ENCODE measurements at regions not wholly inside any gene's neighbourhood (a gene's known extent, or its start where the extent isn't known, plus 50 kb on each side); places are given as distances from the start of the nearest gene placed in this dataset.
"Not testable (repeated sequence)": the region's sequence is repeated elsewhere in the genome, so short reads cannot be mapped to it uniquely, and the experiment has no call there.

DNA sequence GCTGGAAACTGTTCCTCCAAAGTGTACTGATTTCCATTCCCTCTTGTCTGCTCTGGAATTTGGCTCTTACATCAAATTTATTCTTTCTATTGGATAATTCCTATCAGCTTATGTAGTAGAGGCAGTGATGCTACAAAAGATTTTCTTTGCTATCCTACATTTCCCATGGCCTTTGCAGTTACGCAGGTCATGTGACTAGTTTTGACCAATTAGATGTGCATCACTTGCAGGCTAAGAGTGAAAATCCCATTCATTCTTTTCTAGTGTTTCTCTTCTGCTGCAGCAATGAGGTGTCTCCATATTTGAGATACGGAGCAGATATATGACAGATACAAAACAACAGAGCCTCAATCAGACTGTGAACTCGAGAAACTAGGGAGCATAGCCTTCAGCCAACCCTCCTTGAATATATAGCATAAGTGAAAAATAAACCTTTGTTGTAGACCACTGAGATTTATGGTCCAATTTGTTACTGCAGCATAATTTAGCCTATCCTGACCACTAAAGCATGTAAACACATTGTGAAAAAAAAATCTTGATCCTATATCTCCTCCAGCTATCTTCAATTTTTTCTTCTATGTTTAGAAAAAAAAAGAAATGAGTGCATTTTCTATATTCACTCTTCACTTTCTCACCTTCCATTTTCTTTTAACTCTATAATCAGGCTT lies 102.0 kb downstream of the HNMT start:
- no peak for DNase-seq (ENCODE audit: low read depth)
- TF ChIP-seq, protein P1, sequence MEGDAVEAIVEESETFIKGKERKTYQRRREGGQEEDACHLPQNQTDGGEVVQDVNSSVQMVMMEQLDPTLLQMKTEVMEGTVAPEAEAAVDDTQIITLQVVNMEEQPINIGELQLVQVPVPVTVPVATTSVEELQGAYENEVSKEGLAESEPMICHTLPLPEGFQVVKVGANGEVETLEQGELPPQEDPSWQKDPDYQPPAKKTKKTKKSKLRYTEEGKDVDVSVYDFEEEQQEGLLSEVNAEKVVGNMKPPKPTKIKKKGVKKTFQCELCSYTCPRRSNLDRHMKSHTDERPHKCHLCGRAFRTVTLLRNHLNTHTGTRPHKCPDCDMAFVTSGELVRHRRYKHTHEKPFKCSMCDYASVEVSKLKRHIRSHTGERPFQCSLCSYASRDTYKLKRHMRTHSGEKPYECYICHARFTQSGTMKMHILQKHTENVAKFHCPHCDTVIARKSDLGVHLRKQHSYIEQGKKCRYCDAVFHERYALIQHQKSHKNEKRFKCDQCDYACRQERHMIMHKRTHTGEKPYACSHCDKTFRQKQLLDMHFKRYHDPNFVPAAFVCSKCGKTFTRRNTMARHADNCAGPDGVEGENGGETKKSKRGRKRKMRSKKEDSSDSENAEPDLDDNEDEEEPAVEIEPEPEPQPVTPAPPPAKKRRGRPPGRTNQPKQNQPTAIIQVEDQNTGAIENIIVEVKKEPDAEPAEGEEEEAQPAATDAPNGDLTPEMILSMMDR (conservative IDR thresholded peaks at IDR 0.05; ENCODE audit: low read depth, low read length), result no peak
- no peak overlapping the region for H3K4me3 ChIP-seq (ENCODE audit: low read depth, low read length)

DNA sequence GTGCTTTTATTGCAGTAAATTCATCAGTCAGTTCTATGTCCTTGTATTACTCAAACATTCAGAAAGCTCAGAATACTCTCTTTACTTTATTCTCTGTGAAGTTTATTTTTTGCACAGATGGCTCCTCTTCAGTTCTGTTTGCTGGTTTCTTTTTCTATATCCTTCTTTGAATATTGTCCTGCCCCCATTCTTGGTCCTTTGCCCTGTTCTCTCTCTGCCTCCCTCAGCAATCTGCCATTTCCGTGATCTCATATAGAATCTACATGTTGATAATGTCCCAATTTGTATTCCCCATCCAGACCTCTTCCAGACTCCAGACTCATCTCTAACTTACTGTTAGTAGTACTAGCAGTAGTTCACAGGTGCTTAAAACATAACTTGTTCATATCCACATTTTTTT lies 102.6 kb downstream of the HNMT start:
- H3K4me3 ChIP-seq (ENCODE audit: low read depth, low read length), result no peak overlapping the region
- TF ChIP-seq, protein P1 (conservative IDR thresholded peaks at IDR 0.05; ENCODE audit: low read depth, low read length), result no peak
- no peak for DNase-seq (ENCODE audit: low read depth)

DNA sequence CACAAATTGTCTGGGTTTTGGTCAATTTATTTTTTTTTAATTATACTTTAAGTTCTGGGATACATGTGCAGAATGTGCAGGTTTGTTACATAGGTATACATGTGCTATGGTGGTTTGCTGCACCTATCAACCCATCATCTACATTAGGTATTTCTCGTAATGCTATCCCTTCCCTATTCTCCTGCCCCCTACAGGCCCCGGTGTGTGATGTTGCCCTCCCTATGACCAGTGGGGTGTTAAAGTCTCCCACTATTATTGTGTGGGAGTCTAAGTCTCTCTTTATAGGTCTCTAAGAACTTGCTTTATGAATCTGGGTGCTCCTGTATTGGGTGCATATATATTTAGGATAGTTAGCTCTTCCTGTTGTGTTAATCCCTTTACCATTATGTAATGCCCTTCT lies 104.4 kb downstream of the HNMT start:
- not testable (repeated sequence) for DNase-seq (ENCODE audit: low read depth); H3K4me3 ChIP-seq (ENCODE audit: low read depth, low read length)

DNA sequence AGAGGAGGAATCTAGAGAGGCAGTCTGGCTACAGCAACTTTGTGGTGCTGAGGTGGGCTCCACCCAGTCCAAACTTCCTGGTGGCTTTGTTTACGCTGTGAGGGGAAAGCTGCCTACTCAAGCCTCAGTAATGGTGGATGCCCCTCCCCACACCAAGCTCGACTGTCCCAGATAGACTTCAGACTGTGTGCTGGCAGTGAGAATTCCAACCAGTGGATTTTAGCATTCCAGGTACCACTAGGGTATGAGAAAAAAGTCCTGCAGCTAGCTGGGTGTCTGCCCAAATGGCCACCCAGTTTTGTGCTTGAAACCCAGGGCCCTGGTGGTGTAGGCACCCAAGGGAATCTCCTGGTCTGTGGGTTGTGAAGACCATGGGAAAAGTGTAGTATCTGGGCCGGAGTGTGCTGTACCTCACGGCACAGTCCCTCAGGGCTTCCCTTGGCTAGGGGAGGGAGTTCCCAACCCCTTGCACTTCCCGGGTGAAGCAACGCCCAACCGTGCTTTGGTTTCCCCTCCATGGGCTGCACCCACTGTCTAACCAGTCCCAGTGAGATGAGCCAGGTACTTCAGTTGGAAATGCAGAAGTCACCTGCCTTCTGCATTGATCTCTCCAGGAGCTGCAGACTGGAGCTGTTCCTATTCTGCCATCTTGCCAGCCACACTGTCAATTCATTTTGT lies 106.9 kb downstream of the HNMT start:
- not testable (repeated sequence) for DNase-seq (ENCODE audit: low read depth); H3K4me3 ChIP-seq (ENCODE audit: low read depth, low read length)

DNA sequence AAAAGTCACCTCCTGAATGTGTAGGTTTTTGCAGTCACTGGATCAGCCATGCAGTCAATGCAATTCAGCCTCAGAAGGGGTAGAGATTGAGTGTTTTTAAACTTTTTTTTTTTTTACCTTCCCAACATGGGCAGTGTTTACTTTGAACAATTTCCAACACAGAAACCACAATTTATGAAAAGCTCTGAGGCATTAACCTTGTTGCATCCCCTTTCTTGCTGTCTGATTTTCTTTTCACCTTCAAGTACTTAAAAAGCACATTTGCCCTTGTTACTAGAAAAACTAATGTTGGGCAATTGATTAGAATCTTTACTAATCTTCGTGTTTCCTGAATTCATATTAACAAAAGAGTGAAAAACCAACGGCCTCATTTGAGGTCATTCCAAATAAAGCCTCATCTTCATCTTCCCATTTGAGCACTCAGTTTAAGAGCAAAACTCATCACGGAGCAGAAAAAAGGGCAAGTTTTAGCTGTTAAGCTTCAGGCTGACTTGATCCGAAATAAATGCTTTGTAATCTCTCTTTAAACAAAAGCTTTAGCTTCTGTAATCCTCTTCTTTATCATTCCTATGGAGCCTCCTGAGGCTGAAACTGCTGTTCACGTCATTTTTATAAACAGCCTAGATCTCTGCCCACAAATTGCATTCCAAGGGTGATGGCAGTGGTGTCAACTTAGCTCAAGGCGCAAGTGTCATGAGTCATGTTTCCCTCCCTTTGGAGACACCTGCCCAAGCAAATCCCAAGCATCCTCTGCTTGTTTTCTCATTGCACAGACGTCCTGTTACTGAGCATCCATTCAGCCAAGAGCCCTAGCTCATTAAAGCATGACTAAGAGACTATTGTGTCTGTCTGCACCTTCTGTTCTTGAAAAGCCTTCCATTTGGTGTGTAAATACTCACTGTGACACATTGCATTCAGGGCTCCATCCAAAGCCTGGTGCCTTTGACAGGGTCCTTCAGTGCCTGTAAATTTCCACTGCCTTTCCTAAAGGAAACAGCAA lies 107.7 kb downstream of the HNMT start:
- DNase-seq (ENCODE audit: low read depth), result peak; percentile 20
- H3K4me3 ChIP-seq (ENCODE audit: low read depth, low read length), result no peak overlapping the region
- TF ChIP-seq, protein P1 (conservative IDR thresholded peaks at IDR 0.05; ENCODE audit: low read depth, low read length), result no peak

DNA sequence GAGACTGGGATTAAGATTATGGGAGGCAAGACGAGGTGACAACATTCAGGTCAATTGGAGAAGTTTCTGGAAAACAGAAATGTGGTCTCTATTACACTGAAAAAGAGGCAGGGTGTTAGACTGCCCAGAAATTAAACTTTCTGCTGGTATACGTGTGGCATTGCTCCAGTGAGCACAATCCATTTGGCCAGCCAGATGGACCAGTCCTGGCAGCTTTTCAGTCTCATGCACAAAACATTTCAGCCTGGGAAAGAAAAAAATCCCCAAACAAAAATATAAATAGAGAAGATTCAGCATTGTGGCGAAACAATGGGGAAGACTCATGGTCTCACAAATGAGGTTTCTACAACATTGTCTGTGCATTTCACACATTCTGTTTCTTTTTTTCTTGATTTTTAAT lies 113.9 kb downstream of the HNMT start:
- TF ChIP-seq, protein P1 (conservative IDR thresholded peaks at IDR 0.05; ENCODE audit: low read depth, low read length), result no peak
- peak; percentile 31 for DNase-seq (ENCODE audit: low read depth)
- no peak overlapping the region for H3K4me3 ChIP-seq (ENCODE audit: low read depth, low read length)

DNA sequence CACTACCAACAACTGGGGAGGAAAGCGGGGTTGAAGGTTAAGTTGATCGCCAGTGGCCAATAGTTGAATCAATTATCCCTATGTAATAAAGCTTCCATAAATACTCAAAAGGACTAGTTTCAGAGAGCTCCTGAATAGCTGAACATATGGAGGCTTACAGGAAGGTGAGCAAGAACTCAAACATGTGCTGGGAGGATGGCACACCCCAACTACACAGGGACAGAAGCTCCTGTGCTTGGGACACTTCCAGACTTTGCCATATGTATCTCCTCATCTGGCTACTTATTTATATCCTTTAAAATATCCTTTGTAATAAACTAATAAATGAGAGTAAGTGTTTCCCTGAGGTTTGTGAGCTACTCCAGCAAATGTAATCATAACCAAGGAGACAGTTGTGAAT lies 115.7 kb downstream of the HNMT start:
- H3K4me3 ChIP-seq (ENCODE audit: low read depth, low read length), result no peak overlapping the region
- DNase-seq (ENCODE audit: low read depth), result no peak
- TF ChIP-seq, protein P1 (conservative IDR thresholded peaks at IDR 0.05; ENCODE audit: low read depth, low read length), result no peak

Measured in epithelial cell of proximal tubule (primary cell).